ENCODE measurements at regions not wholly inside any gene's neighbourhood (a gene's known extent, or its start where the extent isn't known, plus 50 kb on each side); places are given as distances from the start of the nearest gene placed in this dataset.
"Not testable (repeated sequence)": the region's sequence is repeated elsewhere in the genome, so short reads cannot be mapped to it uniquely, and the experiment has no call there.

DNA sequence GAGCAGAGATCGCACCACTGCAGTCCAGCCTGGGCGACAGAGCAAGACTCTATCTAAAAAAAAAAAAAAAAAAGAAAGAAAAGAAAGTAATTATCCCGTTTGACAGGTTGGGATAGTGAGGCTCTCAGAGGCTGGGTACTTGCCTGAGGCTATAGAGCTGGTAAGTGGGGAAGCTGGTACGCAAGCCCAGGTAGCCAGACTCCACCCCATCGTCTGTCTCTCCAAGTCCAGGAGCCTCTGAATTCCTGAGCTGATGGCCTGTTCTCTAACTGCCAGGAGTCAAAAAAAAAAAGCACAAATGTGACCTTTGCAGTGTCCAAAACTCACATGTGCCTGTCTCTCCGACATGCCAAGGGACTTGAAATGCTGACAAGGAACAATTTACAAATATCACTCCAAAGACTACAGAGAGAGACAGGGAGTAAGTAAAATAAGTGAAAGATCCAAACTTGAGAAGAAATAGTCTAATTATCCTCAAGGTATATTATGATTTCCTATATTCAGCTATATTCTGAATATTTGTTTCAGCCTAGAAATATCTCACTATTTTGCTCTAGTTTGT lies 109.1 kb upstream of the SCAF8 start:
- DNase-seq (ENCODE audit: low read depth) (no peak), FAIRE-seq (no peak)
- Histone ChIP-seq H3K27me3 (ENCODE audit: control insufficient read depth, insufficient read depth, low read length) (no peaks in the 10 kb centered on the region), H3K4me3 (ENCODE audit: low read depth, low read length) (no peak overlapping the region), H3K36me3 (ENCODE audit: control insufficient read depth, insufficient read depth, low read length) (no peaks in the 10 kb centered on the region)
- TF ChIP-seq, protein P1, sequence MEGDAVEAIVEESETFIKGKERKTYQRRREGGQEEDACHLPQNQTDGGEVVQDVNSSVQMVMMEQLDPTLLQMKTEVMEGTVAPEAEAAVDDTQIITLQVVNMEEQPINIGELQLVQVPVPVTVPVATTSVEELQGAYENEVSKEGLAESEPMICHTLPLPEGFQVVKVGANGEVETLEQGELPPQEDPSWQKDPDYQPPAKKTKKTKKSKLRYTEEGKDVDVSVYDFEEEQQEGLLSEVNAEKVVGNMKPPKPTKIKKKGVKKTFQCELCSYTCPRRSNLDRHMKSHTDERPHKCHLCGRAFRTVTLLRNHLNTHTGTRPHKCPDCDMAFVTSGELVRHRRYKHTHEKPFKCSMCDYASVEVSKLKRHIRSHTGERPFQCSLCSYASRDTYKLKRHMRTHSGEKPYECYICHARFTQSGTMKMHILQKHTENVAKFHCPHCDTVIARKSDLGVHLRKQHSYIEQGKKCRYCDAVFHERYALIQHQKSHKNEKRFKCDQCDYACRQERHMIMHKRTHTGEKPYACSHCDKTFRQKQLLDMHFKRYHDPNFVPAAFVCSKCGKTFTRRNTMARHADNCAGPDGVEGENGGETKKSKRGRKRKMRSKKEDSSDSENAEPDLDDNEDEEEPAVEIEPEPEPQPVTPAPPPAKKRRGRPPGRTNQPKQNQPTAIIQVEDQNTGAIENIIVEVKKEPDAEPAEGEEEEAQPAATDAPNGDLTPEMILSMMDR (IDR thresholded peaks at IDR 0.05; ENCODE audit: insufficient read depth, low read length, severe bottlenecking), result no peak

DNA sequence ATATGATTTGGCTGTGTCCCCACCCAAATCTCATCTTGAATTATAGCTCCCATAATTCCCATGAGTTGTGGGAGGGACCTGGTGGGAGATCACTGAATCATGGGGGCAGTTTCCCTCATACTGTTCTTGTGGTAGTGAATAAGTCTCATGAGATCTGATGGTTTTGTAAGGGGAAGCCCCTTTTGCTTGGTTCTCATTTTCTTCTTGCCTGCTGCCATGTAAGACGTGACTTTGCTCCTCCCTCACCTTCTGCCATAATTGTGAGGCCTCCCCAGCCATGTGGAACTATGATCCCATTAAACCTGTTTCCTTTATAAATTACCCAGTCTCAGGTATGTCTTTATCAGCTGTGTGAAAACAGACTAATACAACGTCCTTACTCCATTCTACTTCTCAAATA lies 108.5 kb upstream of the SCAF8 start:
- not testable (repeated sequence) for FAIRE-seq; DNase-seq (ENCODE audit: low read depth); H3K27me3 ChIP-seq (ENCODE audit: control insufficient read depth, insufficient read depth, low read length); H3K36me3 ChIP-seq (ENCODE audit: control insufficient read depth, insufficient read depth, low read length); H3K4me3 ChIP-seq (ENCODE audit: low read depth, low read length)

DNA sequence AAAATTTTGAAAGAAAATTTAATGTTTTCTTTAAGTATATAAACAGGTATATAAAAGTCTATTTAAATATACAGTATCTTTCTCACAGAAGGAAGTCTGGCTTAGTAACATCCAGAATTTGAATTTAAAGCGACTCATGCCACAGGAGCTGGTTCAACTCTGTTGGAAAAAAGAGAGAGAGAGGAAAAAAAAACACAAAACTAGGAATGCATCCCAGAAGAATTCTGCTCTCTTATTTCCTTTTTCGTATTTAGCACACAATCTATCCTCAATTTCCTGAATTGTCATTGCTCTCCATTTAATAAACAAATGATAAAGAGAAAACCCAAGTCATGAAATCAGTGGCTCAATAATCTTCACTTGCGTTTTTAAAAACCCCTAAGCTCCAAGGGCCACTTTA lies 107.5 kb upstream of the SCAF8 start:
- no peak for DNase-seq (ENCODE audit: low read depth)
- TF ChIP-seq, protein P1 (IDR thresholded peaks at IDR 0.05; ENCODE audit: insufficient read depth, low read length, severe bottlenecking), result no peak
- H3K36me3 ChIP-seq (ENCODE audit: control insufficient read depth, insufficient read depth, low read length), result no peaks in the 10 kb centered on the region
- H3K4me3 ChIP-seq (ENCODE audit: low read depth, low read length), result no peak overlapping the region
- no peaks in the 10 kb centered on the region for H3K27me3 ChIP-seq (ENCODE audit: control insufficient read depth, insufficient read depth, low read length)
- no peak for FAIRE-seq

DNA sequence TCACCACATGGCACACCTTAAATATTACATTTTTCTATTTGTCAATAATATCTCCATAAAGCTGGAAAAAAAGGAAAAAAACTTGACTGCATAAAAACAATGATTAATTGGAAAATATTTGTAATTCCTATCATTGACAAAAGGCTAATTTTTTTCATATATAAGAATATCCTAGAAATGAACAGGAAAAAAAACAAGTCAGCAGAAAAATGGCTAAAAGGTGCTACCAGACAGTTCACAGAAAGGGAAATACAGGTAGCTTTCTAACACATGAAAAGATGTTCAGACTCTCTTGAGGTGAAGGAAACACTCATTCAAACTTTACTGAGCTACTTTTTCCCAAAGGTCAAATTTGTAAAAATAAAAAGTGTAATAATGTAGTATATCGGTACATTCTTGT lies 104.1 kb upstream of the SCAF8 start:
- H3K27me3 ChIP-seq (ENCODE audit: control insufficient read depth, insufficient read depth, low read length), result no peaks in the 10 kb centered on the region
- FAIRE-seq, result no peak
- H3K36me3 ChIP-seq (ENCODE audit: control insufficient read depth, insufficient read depth, low read length), result no peaks in the 10 kb centered on the region
- TF ChIP-seq, protein P1 (IDR thresholded peaks at IDR 0.05; ENCODE audit: insufficient read depth, low read length, severe bottlenecking), result no peak
- no peak for DNase-seq (ENCODE audit: low read depth)
- no peak overlapping the region for H3K4me3 ChIP-seq (ENCODE audit: low read depth, low read length)

DNA sequence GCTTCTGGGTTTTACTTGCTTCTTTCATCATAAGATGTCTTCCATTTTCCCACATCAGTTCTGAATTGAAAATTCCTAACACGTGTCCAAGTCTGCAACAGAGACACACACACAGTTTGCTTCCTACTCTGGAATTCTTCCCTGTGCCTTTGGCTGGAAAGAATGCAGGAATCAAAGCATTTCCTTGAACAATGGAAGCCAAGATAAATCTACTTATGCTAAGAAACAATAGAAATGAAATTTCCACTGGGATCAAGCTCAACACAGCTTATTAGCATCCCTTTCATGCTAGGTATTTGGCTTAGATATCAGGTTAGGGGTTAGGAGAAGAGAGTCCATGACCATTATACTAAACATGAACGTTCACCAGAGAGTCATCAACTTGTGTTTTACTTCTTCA lies 101.1 kb upstream of the SCAF8 start:
- TF ChIP-seq, protein P1 (IDR thresholded peaks at IDR 0.05; ENCODE audit: insufficient read depth, low read length, severe bottlenecking), result no peak
- no peak for FAIRE-seq
- H3K27me3 ChIP-seq (ENCODE audit: control insufficient read depth, insufficient read depth, low read length), result no peaks in the 10 kb centered on the region

DNA sequence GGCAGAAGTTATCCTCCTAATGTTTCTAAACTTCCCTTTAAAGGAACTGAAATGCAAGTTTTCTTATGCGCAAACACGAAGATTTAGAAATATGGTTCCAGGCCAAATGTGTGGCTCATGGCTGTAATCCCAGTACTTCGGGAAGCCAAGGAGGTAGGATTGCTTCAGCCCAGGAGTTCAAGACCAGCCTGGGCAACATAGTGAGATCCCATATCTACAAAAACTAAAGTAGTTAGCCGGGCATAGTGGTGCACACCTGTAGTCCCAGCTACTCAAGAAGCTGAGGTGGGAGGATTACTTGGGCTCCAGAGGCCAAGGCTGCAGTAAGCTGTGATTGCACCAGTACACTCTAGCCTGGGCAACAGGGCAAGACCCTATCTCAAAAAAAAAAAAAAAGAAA lies 95.8 kb upstream of the SCAF8 start:
- Histone ChIP-seq H3K4me3 (ENCODE audit: low read depth, low read length) (no peak overlapping the region), H3K36me3 (ENCODE audit: control insufficient read depth, insufficient read depth, low read length) (no peaks in the 10 kb centered on the region), H3K27me3 (ENCODE audit: control insufficient read depth, insufficient read depth, low read length) (no peaks in the 10 kb centered on the region)
- FAIRE-seq (no peak), DNase-seq (ENCODE audit: low read depth) (no peak)
- TF ChIP-seq, protein P1 (IDR thresholded peaks at IDR 0.05; ENCODE audit: insufficient read depth, low read length, severe bottlenecking), result no peak

More for the DNA sequence above, 101.1 kb upstream of the SCAF8 start:
- DNase-seq (ENCODE audit: low read depth), result no peak
- Histone ChIP-seq H3K36me3 (ENCODE audit: control insufficient read depth, insufficient read depth, low read length) (no peaks in the 10 kb centered on the region), H3K4me3 (ENCODE audit: low read depth, low read length) (no peak overlapping the region)

Measured in bronchial epithelial cell (primary cell).